Astrocyte (in vitro differentiated cells and primary cell): ENCODE measurements at regions not wholly inside any gene's neighbourhood (a gene's known extent, or its start where the extent isn't known, plus 50 kb on each side); places are given as distances from the start of the nearest gene placed in this dataset.

ENCODE experiments used
- DNase-seq: peaks from one replicate; pipeline ENCODE4 v3.0.0-alpha.2; 2010; ENCODE audit warnings: low read depth
- FAIRE-seq: peaks from 2 replicates; lab custom pipeline; 2011; peaks lifted over from hg19 to GRCh38; lab: Jason Lieb, UNC
- H2AFZ ChIP-seq: 2 replicates; pipeline ENCODE4 v1.6.0; 2012; ENCODE audit warnings: low read depth, low read length, inconsistent platforms
- H3K27ac ChIP-seq: 2 replicates; pipeline ENCODE4 v1.5.1; 2011; ENCODE audit warnings: low read depth, low read length, inconsistent platforms
- H3K27me3 ChIP-seq: 2 replicates; pipeline ENCODE4 v1.6.0; 2011; ENCODE audit warnings: low read length, inconsistent platforms; ENCODE audit not compliant: insufficient read depth
- H3K36me3 ChIP-seq: 2 replicates; pipeline ENCODE4 v1.5.1; 2011; ENCODE audit warnings: low read length, inconsistent platforms; ENCODE audit not compliant: insufficient read depth
- H3K4me1 ChIP-seq: 2 replicates; pipeline ENCODE4 v1.5.1; 2011; ENCODE audit warnings: low read length, inconsistent platforms; ENCODE audit not compliant: insufficient read depth
- H3K4me2 ChIP-seq: 2 replicates; pipeline ENCODE4 v1.6.0; 2012; ENCODE audit warnings: low read length, inconsistent platforms
- H3K4me3 ChIP-seq: 2 replicates; pipeline ENCODE4 v1.5.1; 2011; ENCODE audit warnings: low read depth, mild to moderate bottlenecking, low read length, inconsistent platforms; ENCODE audit not compliant: insufficient read depth
- H3K79me2 ChIP-seq: 2 replicates; pipeline ENCODE4 v1.6.0; 2012; ENCODE audit warnings: mild to moderate bottlenecking, low read length, inconsistent platforms; ENCODE audit not compliant: insufficient read depth
- H3K9ac ChIP-seq: 2 replicates; pipeline ENCODE4 v1.6.0; 2012; ENCODE audit warnings: mild to moderate bottlenecking, low read length, inconsistent platforms
- H3K9me3 ChIP-seq: 2 replicates; pipeline ENCODE4 v1.5.1; 2012; ENCODE audit warnings: low read depth, mild to moderate bottlenecking, low read length, inconsistent platforms; ENCODE audit not compliant: insufficient read depth
- H4K20me1 ChIP-seq: 2 replicates; pipeline ENCODE4 v1.6.0; 2012; ENCODE audit warnings: low read length, inconsistent platforms; ENCODE audit not compliant: insufficient read depth
- H3K27ac Mint-ChIP-seq: one replicate; pipeline ENCODE4 v1.8.0; 2021; ENCODE audit warnings: mild to moderate bottlenecking, mixed read lengths; ENCODE audit not compliant: unreplicated experiment
- H3K27me3 Mint-ChIP-seq: one replicate; pipeline ENCODE4 v1.8.0; 2021; ENCODE audit warnings: low read depth, mixed read lengths; ENCODE audit not compliant: unreplicated experiment
- H3K36me3 Mint-ChIP-seq: one replicate; pipeline ENCODE4 v1.8.0; 2021; ENCODE audit warnings: low read depth, mixed read lengths; ENCODE audit not compliant: unreplicated experiment
- H3K4me1 Mint-ChIP-seq: one replicate; pipeline ENCODE4 v1.8.0; 2021; ENCODE audit warnings: low read depth, mixed read lengths; ENCODE audit not compliant: unreplicated experiment
- H3K4me3 Mint-ChIP-seq: one replicate; pipeline ENCODE4 v1.8.0; 2021; ENCODE audit warnings: mild to moderate bottlenecking, moderate library complexity, mixed read lengths; ENCODE audit not compliant: unreplicated experiment
- H3K9me3 Mint-ChIP-seq: one replicate; pipeline ENCODE4 v1.8.0; 2021; ENCODE audit warnings: mild to moderate bottlenecking, mixed read lengths; ENCODE audit not compliant: unreplicated experiment
- EZH2 ChIP-seq: IDR thresholded peaks from 2 replicates; pipeline ENCODE4 v1.6.1; 2012; ENCODE audit warnings: mild to moderate bottlenecking, low read length, inconsistent platforms; ENCODE audit not compliant: insufficient read depth
- TF ChIP-seq, protein P1 (sequence below): IDR thresholded peaks from 2 replicates; pipeline ENCODE4 v1.5.1; 2011; ENCODE audit warnings: low read depth, mild to moderate bottlenecking, inconsistent platforms, low read length, moderate library complexity; ENCODE audit not compliant: insufficient read depth

DNA sequence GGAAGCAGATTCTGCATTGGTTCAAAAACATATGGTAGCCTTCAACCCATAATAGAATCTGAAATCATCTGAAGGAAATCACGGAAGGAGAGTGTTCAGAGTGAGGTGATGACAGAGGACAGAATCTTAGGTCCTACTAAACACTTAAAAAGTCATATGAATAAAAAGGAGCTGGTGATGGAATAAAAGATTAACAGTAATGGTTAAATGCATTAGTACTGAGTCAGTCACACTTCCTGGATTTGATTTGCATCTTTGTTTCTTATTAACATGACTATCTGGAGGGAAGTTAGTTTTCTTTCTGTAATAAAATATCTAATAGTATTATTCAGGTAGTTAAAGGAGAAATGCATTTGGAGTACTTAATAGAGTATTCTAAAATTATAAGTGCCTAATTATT lies 296.3 kb upstream of the ATXN7L3B start:
- peaks cover 2% of the 10 kb centered on the region for H3K9me3 Mint-ChIP-seq
- Histone ChIP-seq H3K4me3 (no peak overlapping the region), H3K4me2 (no peak overlapping the region), H2AFZ (no peak overlapping the region), H3K9ac (no peak overlapping the region), H4K20me1 (no peaks in the 10 kb centered on the region), H3K79me2 (no peaks in the 10 kb centered on the region), H3K9me3 (no peaks in the 10 kb centered on the region), H3K36me3 (no peaks in the 10 kb centered on the region), H3K27ac (no peak overlapping the region), H3K27me3 (no peaks in the 10 kb centered on the region), H3K4me1 (no peaks in the 10 kb centered on the region)
- FAIRE-seq: no peak
- TF ChIP-seq, protein P1, sequence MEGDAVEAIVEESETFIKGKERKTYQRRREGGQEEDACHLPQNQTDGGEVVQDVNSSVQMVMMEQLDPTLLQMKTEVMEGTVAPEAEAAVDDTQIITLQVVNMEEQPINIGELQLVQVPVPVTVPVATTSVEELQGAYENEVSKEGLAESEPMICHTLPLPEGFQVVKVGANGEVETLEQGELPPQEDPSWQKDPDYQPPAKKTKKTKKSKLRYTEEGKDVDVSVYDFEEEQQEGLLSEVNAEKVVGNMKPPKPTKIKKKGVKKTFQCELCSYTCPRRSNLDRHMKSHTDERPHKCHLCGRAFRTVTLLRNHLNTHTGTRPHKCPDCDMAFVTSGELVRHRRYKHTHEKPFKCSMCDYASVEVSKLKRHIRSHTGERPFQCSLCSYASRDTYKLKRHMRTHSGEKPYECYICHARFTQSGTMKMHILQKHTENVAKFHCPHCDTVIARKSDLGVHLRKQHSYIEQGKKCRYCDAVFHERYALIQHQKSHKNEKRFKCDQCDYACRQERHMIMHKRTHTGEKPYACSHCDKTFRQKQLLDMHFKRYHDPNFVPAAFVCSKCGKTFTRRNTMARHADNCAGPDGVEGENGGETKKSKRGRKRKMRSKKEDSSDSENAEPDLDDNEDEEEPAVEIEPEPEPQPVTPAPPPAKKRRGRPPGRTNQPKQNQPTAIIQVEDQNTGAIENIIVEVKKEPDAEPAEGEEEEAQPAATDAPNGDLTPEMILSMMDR: no peak
- TF ChIP-seq EZH2: no peak
- H3K27me3 Mint-ChIP-seq: no peaks in the 10 kb centered on the region
- no peaks in the 10 kb centered on the region for H3K36me3 Mint-ChIP-seq
- no peak overlapping the region for H3K27ac Mint-ChIP-seq
- no peak for DNase-seq
- H3K4me1 Mint-ChIP-seq: no peaks in the 10 kb centered on the region
- no peak overlapping the region for H3K4me3 Mint-ChIP-seq

DNA sequence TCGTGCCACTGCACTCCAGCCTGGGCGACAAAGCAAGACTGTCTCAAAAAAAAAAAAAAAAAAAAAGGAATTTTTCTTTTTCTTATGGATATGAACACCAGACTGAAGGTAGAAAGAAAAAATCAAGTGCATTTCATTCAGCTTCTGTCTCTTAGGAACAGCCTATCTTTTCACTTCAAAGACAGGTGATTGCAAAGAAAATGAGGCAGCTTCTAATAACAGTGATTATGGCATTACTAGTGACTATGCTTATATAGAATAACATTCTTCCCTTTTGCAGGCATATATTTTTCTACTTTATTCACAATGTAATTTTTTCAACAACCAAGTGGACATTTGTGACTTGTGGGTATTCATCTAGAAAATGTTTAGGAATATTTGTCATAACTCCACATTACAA lies 295.5 kb upstream of the ATXN7L3B start:
- no peaks in the 10 kb centered on the region for H3K36me3 Mint-ChIP-seq
- no peak for TF ChIP-seq EZH2
- TF ChIP-seq, protein P1: no peak
- Histone ChIP-seq H3K27ac (no peak overlapping the region), H3K9ac (no peak overlapping the region), H3K27me3 (no peaks in the 10 kb centered on the region), H3K79me2 (no peaks in the 10 kb centered on the region), H3K4me2 (no peak overlapping the region), H4K20me1 (no peaks in the 10 kb centered on the region), H3K4me1 (no peaks in the 10 kb centered on the region), H3K9me3 (no peaks in the 10 kb centered on the region), H3K4me3 (no peak overlapping the region), H2AFZ (no peak overlapping the region), H3K36me3 (no peaks in the 10 kb centered on the region)
- H3K27me3 Mint-ChIP-seq: no peaks in the 10 kb centered on the region
- DNase-seq: no peak
- no peak for FAIRE-seq
- no peak overlapping the region for H3K4me3 Mint-ChIP-seq
- no peak overlapping the region for H3K27ac Mint-ChIP-seq
- peaks cover 2% of the 10 kb centered on the region for H3K9me3 Mint-ChIP-seq
- H3K4me1 Mint-ChIP-seq: no peaks in the 10 kb centered on the region

DNA sequence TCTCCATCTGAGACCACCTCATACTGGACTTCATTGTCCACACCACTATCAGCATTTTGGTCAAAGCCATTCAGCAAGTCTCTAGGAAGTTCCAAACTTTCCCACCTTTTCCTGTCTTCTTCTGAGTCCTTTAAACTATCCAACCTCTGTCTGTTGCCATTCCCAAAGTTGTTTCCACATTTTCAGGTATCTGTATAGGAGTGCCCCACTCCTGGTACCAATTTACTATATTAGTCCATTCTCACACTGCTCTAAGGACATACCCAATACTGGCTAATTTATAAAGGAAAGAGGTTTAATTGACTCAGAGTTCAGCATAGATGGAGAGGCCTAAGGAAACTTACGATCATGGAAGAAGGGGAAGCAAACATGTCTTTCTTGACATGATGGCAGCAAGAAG lies 292.2 kb upstream of the ATXN7L3B start:
- H3K4me3 Mint-ChIP-seq: no peak overlapping the region

More for the DNA sequence above, 292.2 kb upstream of the ATXN7L3B start:
- H3K4me2 ChIP-seq: no peak overlapping the region
- no peak overlapping the region for H3K27ac ChIP-seq
- H3K27ac Mint-ChIP-seq: no peak overlapping the region
- H3K27me3 Mint-ChIP-seq: no peaks in the 10 kb centered on the region
- DNase-seq (no peak), FAIRE-seq (no peak)
- no peaks in the 10 kb centered on the region for H3K27me3 ChIP-seq
- no peak overlapping the region for H3K4me3 ChIP-seq
- H3K36me3 ChIP-seq: no peaks in the 10 kb centered on the region
- H2AFZ ChIP-seq: no peak overlapping the region
- H3K9me3 Mint-ChIP-seq: peaks cover 2% of the 10 kb centered on the region
- H3K4me1 Mint-ChIP-seq: no peaks in the 10 kb centered on the region
- H3K79me2 ChIP-seq: no peaks in the 10 kb centered on the region
- TF ChIP-seq, protein P1: no peak
- no peak for TF ChIP-seq EZH2
- H3K9me3 ChIP-seq: no peaks in the 10 kb centered on the region
- no peaks in the 10 kb centered on the region for H4K20me1 ChIP-seq
- no peaks in the 10 kb centered on the region for H3K4me1 ChIP-seq
- H3K9ac ChIP-seq: no peak overlapping the region
- H3K36me3 Mint-ChIP-seq: no peaks in the 10 kb centered on the region
